Kidney (tissue), 13 donors: ENCODE measurements at regions not wholly inside any gene's neighbourhood (a gene's known extent, or its start where the extent isn't known, plus 50 kb on each side); places are given as distances from the start of the nearest gene placed in this dataset.

ENCODE experiments used
- DNase-seq, 5 donors: peaks; one replicate each; pipeline ENCODE4 v3.0.0-alpha.2; 2013 to 2020
- FAIRE-seq: peaks from 2 replicates; lab custom pipeline; 2012; peaks lifted over from hg19 to GRCh38; lab: Jason Lieb, UNC
- H3K27ac ChIP-seq, 2 donors: one replicate each; pipeline ENCODE4 v1.7.0; 2013; ENCODE audit warnings: low read depth in 2 of 2, low read length in 2 of 2, inconsistent platforms in 1 of 2
- H3K27me3 ChIP-seq: one replicate; pipeline ENCODE4 v1.7.1; 2013; ENCODE audit warnings: low read length, inconsistent platforms; ENCODE audit not compliant: control insufficient read depth, insufficient read depth
- H3K36me3 ChIP-seq, 3 donors: one replicate each; pipeline versions ENCODE4 v1.7.0 to v1.7.1; 2013; ENCODE audit warnings: low read length in 3 of 3, control low read depth in 1 of 3, inconsistent platforms in 1 of 3; ENCODE audit not compliant: insufficient read depth in 3 of 3, control insufficient read depth in 2 of 3
- H3K4me1 ChIP-seq, 3 donors: one replicate each; pipeline versions ENCODE4 v1.7.0 to v1.7.1; 2013; ENCODE audit warnings: low read length in 3 of 3, inconsistent platforms in 1 of 3, low read depth in 1 of 3; ENCODE audit not compliant: control insufficient read depth in 2 of 3, insufficient read depth in 2 of 3
- H3K4me3 ChIP-seq, 3 donors: one replicate each; pipeline versions ENCODE4 v1.7.0 to v1.8.1; 2013; ENCODE audit warnings: low read length in 3 of 3, control low read depth in 1 of 3, inconsistent platforms in 1 of 3
- H3K9ac ChIP-seq, 3 donors: one replicate each; pipeline versions ENCODE4 v1.7.0 to v1.7.1; 2013; ENCODE audit warnings: low read length in 3 of 3, control low read depth in 1 of 3, inconsistent platforms in 1 of 3
- H3K9me3 ChIP-seq, 3 donors: one replicate each; pipeline versions ENCODE4 v1.7.0 to v1.7.1; 2013; ENCODE audit warnings: low read length in 3 of 3, control low read depth in 1 of 3, inconsistent platforms in 1 of 3; ENCODE audit not compliant: control insufficient read depth in 2 of 3, insufficient read depth in 1 of 3
- CTCF ChIP-seq: IDR thresholded peaks from 3 replicates; pipeline ENCODE4 v1.5.1; 2012; ENCODE audit warnings: mild to moderate bottlenecking, moderate library complexity, borderline replicate concordance; ENCODE audit not compliant: insufficient read depth; ENCODE audit errors: extremely low read depth
- intact Hi-C: fragments of 100-400 bp; cut with DNase I; formaldehyde crosslinking; loops from one replicate; pipeline ENCODE4 v1.11.1; 2022
- donor health status: control.
- donor health status: control.
- donor health status: control.
- donor health status: control.
- donor health status: control.
- donor health status: DM: yes; HTN: yes; CAD: no.
- donor health status: Normal renal cell carcinoma (clear cell type).

DNA sequence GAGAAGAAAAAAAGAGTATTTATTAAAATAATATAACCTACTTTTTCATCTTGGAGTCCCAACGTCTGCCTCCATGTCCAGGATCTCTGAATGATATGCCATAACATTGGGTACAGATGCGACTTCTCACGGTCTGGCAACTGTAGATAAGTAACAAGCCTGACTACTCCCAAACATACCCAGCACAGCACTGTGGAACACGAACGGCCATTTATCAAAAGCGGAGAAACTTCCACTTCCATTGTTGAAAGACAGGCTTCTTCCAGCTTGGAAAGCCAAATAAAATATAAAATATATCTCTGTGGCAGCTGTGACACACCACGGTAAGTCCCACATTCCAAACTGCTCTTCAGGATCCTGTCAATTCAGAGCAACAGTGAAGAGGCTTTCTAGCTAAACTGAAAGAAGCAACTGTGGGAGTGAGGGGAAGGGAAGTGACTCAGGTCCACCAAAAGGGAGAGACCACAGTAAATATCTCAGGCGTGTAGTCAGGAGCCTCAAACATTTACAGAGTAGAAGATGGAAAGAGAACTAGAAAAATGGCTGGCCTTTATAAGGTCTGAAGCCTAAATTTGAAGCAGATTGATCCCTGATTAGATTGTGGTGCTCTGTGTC is 331.7 kb downstream of the LIG4 start:
- no peak for TF ChIP-seq CTCF
- Histone ChIP-seq H3K9ac (no peak overlapping the region), H3K9me3 (no peaks in the 10 kb centered on the region), H3K4me1 (no peaks in the 10 kb centered on the region), H3K4me3 (no peak overlapping the region), H3K27me3 (no peaks in the 10 kb centered on the region), H3K27ac (no peak overlapping the region), H3K36me3 (no peaks in the 10 kb centered on the region)
- FAIRE-seq (no peak), DNase-seq (no peak)
- intact Hi-C loops, result no loop called here

- intact Hi-C loops, result no loop called here
- H3K9me3 ChIP-seq, result no peaks in the 10 kb centered on the region
- H3K36me3 ChIP-seq, result no peaks in the 10 kb centered on the region
Measured at GRCh38 chr13:107882708-107883560, 332.4 kb downstream of the LIG4 start.

DNA sequence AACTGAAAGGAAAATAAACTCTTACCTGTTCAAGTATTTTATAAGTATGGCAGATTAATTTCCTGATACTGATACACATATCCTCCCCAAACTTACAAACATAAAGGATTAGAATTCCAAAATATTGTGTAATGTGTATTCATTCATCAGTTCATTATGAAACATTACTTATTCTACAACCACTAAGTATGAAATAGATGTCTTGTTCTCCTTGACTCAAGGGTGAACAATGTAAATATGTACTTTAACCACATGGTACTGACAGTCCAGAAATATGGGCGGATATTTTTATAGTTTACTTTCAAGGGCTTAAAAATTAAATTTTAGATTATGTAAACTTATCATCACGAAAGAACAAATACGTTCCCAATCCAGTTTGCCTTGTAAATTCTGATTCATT is 334.0 kb downstream of the LIG4 start:
- DNase-seq, result no peak
- H3K9me3 ChIP-seq, result no peaks in the 10 kb centered on the region
- TF ChIP-seq CTCF, result no peak
- no peaks in the 10 kb centered on the region for H3K4me1 ChIP-seq
- no peaks in the 10 kb centered on the region for H3K36me3 ChIP-seq
- no peak for FAIRE-seq
- H3K27me3 ChIP-seq, result no peaks in the 10 kb centered on the region
- no peak overlapping the region for H3K9ac ChIP-seq
- intact Hi-C loops, result no loop called here
- no peak overlapping the region for H3K27ac ChIP-seq
- H3K4me3 ChIP-seq, result no peak overlapping the region

More at GRCh38 chr13:107882708-107883560, 332.4 kb downstream of the LIG4 start:
- no peak for DNase-seq
- Histone ChIP-seq H3K4me1 (no peaks in the 10 kb centered on the region), H3K9ac (no peak overlapping the region), H3K27me3 (no peaks in the 10 kb centered on the region), H3K27ac (no peak overlapping the region), H3K4me3 (no peak overlapping the region)
- TF ChIP-seq CTCF, result no peak
- FAIRE-seq, result no peak
